NT2/D1 (cell line): ENCODE measurements at regions not wholly inside any gene's neighbourhood (a gene's known extent, or its start where the extent isn't known, plus 50 kb on each side); places are given as distances from the start of the nearest gene placed in this dataset.

Source experiments
- DNase-seq: peaks from one replicate; pipeline ENCODE4 v3.0.0-alpha.2; 2011; ENCODE audit warnings: low read depth, low spot score
- H3K27me3 ChIP-seq: 2 replicates; pipeline ENCODE4 v1.6.0; 2011; ENCODE audit warnings: mild to moderate bottlenecking; ENCODE audit not compliant: insufficient read length, insufficient read depth
- H3K36me3 ChIP-seq: 2 replicates; pipeline ENCODE4 v1.6.1; 2011; ENCODE audit warnings: mild to moderate bottlenecking, low read length, mixed read lengths; ENCODE audit not compliant: insufficient read depth, insufficient read length
- H3K4me1 ChIP-seq: 2 replicates; pipeline ENCODE4 v1.5.1; 2011; ENCODE audit not compliant: insufficient read depth, insufficient read length
- H3K4me3 ChIP-seq: 2 replicates; pipeline ENCODE4 v1.5.1; 2011; ENCODE audit warnings: low read depth; ENCODE audit not compliant: insufficient read length
- H3K9ac ChIP-seq: 2 replicates; pipeline ENCODE4 v1.6.0; 2011; ENCODE audit warnings: low read depth; ENCODE audit not compliant: insufficient read length
- H3K9me3 ChIP-seq: 2 replicates; pipeline ENCODE4 v1.5.1; 2011; ENCODE audit warnings: mild to moderate bottlenecking, low read length; ENCODE audit not compliant: insufficient read depth
- SUZ12 ChIP-seq: IDR thresholded peaks from 2 replicates; pipeline ENCODE4 v1.6.1; 2011; ENCODE audit not compliant: insufficient read length, insufficient read depth; ENCODE audit errors: extremely low read depth
- YY1 ChIP-seq: IDR thresholded peaks from 2 replicates; pipeline ENCODE4 v1.6.1; 2011; ENCODE audit not compliant: insufficient read length, insufficient read depth
- ZNF274 ChIP-seq: IDR thresholded peaks from 2 replicates; pipeline ENCODE4 v1.6.1; 2011; ENCODE audit warnings: mild to moderate bottlenecking, low read depth, low read length

DNA sequence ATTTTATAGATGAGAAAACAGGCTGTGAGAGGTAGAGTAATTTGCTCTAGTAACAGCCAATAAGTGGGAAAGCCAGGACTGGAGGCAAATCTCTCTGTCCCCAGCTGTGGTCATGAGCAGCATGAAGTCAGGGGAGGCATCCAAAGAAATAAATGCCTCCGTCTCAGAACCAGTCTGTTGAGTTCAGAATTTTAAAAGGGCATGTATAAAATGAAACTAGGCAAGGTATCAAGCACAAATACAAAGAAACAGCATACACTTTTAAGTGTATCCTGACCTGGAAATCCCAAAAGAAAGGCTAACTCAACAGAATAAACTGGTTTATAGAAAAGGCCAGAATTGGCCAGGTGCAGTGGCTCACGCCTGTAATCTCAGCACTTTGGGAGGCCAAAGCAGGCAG is 120.0 kb upstream of the B3GALT2 start:
- Histone ChIP-seq H3K27me3 (no peaks in the 10 kb centered on the region), H3K9me3 (no peaks in the 10 kb centered on the region), H3K4me3 (no peak overlapping the region), H3K36me3 (no peaks in the 10 kb centered on the region), H3K9ac (no peak overlapping the region), H3K4me1 (no peaks in the 10 kb centered on the region)
- TF ChIP-seq ZNF274 (no peak), YY1 (no peak), SUZ12 (no peak)
- DNase-seq, result no peak
